M059J (cell line): ENCODE measurements at regions not wholly inside any gene's neighbourhood (a gene's known extent, or its start where the extent isn't known, plus 50 kb on each side); places are given as distances from the start of the nearest gene placed in this dataset.
A peak's percentile ranks its signal among the peaks of the same experiment; 100 is the strongest.

Experiments
- DNase-seq: peaks from one replicate; pipeline ENCODE4 v3.0.0-alpha.2; 2012; ENCODE audit warnings: low read depth

DNA sequence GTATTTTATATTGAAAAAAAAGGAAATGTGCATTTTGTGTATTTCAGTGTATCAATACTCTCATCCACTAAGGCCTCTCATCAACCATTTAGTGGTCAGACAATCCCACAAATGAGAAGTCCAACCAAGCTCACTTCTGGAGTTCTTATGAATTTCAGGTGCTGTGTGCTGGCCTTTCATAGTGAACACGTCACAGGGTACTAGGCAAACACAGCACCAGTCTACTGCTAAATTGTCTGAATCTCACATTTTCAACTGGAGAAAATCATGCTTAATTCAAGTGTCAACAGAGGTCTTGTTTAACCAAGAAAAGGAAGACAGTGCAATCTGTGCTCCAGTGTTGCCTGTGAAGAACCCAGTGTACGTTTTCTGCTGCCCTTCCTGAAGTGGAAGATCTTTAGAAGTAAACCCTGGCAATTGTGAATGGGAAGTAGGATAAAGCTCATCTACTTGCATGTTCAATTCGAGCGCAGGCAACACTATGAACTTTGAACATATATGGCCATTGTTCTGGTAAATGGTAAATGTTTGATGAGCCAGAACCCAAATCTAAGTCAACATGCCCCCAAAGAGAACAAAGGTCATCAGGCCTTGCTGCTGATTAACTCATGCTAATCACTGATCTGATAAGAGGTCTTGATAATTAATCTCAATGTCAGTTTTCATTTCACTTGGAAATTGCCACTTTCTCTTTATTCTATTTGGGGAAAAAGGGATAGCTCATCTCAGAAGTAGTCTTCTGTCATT lies 439.2 kb upstream of the SOX9 start:
- DNase-seq: no peak

GRCh38 chr17:71682174-71682494 lies 438.7 kb upstream of the SOX9 start:
- DNase-seq: no peak

DNA sequence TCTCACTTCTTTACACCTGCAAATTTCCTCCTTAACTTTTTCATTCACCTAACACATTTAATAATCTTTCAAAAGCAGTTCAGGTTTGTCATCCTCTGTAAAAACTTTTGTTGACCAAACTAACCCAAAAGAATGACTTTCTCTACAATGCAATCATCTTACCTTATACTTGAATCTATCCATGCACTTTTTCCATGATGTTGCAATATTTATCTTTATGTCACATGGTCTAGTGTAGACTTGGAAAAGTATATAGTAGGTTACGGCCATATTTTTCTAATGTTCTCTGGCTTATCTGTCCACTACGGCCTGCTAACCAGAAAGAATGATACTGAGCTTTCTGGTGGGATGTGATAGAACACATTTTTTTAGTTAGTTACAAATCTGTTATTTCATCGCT lies 431.0 kb upstream of the SOX9 start:
- no peak for DNase-seq

GRCh38 chr17:71699907-71700306 lies 420.9 kb upstream of the SOX9 start:
- DNase-seq: no peak

- DNase-seq: peak; percentile 50
Measured at GRCh38 chr17:71703701-71704100, 417.1 kb upstream of the SOX9 start.

- DNase-seq: peak; percentile 3
Measured at GRCh38 chr17:71709271-71709890, 411.4 kb upstream of the SOX9 start.

DNA sequence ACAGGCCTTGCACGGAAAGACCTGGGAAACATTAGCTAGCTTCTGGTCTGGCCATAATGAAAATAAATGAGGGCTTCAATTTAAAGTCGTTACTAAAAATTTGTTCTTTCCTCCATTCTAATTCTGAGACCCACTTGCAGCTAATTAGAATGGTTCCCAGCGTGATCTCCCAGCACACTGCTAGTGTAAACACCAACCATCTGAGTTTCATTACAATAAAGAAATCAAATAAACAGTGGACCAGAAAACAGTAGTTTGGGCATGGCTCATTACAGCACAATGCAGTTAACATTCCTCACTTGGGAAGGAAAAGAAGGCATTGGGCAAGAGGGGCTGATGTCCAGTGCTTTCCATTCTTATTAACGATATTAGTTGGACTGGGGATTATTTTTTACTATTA lies 410.9 kb upstream of the SOX9 start:
- peak; percentile 48 for DNase-seq

GRCh38 chr17:71710816-71711215 lies 410.0 kb upstream of the SOX9 start:
- DNase-seq: no peak

DNA sequence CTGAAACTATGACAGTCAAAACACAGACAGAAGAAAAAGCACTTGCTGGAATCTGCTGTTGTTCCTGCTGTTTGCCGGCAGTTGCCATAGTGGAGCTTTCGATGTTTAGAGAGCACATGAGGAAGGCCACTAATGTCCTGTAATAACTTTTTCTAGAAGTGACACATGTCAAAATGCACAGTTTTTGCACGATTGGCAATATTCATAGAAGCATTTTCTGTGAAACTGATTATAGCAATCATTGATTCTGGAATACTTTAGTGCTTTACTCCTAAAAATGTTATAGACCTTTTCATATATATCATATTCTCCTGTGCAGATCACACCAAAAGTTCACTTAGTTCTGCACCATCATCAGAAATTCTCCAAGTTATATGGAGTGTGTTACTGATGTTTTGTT lies 407.0 kb upstream of the SOX9 start:
- DNase-seq: no peak

DNA sequence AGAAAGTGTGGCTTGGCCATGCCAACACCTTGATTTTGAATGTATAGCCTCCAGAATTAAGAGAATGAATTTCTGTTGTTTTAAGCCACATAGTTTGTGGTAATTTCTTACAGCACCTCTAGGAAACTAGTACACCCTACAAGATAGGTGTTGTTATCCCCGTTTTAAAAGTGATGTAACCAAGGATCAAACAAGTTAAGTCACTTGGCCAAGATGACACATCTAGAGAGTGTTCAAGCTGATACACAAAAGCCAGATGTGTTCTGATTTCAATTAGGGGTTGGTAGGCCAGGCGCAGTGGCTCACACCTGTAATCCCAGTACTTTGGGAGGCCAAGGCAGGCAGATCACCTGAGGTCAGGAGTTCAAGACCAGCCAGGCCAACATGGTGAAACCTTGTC lies 396.5 kb upstream of the SOX9 start:
- DNase-seq: no peak

DNA sequence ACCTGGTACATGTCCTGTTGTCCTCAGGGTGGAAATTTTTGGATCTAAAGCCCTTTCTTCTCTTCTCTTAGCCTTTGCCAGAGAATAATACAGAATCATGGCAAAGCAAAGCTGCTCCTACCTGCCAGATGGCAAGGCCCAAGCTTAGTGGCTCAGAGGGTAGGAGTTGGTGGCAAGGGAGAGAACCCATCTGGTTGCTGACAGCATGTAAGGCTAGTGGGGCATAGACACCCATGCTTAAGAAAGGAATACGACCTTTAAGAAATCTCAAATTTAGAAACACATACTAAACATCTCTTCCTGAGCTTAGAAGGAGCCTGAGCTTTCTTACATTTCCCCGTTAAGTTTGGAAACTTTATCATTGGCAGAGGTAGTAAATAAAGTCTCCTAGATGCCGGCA lies 395.0 kb upstream of the SOX9 start:
- DNase-seq: no peak

DNA sequence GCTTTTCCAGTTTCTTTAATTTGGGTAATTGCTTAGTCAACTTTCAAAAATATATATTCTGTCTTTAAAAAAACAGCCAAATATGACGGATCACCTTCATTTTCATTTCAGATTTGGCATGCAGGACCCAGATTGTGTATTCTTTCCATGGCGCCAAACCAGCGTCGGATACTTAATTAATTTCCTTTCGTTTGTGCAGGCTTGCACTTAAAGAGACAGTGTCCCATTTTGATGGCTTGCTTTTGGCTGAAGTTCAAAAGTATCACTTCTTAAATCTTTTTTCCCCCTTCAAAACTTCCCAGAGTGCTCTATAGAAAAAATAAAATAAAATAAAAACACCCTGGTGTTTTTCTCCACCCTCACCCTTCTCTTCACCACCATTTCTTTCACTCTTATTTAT lies 394.5 kb upstream of the SOX9 start:
- no peak for DNase-seq

DNA sequence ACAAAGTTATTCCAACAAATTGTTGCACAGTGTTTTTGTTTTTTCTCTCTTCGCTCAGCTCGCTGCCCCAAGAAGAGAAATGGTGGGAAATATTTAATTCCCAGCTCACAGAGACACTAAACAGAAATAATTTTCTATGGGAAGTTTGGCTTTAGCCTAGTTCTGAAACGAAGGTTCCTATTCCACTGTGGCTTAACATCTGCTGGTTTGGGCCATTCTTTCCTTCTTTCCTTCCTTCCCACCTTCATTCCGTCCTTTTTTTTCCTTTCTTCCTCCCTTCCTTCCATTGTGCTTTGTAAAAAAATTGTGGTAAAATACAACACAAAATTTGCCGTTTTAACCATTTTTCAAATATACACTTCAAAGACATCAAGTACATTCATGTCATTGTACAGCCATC lies 393.5 kb upstream of the SOX9 start:
- no peak for DNase-seq

DNA sequence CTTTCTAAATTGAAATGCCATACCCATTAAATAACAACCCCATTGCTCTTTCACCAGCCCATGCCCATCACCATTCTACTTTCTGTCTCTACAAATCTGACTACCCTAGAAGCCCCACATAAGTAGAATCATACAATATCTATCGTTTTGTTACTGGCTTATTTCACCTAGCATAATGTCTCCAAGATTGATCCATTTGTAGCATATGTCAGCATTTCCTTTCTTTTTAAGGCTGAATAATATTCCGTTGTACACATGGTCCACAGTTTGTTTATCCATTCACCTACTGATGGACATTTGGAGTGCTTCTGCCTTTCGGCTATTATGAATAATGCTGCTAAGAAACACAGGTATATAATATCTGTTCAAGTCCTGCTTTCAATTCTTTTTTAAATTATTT lies 393.1 kb upstream of the SOX9 start:
- DNase-seq: no peak

GRCh38 chr17:71730871-71731270 lies 389.9 kb upstream of the SOX9 start:
- DNase-seq: no peak

- DNase-seq: no peak
Measured at GRCh38 chr17:71735893-71736292, 384.9 kb upstream of the SOX9 start.

GRCh38 chr17:71740866-71741265 lies 380.0 kb upstream of the SOX9 start:
- DNase-seq: no peak

DNA sequence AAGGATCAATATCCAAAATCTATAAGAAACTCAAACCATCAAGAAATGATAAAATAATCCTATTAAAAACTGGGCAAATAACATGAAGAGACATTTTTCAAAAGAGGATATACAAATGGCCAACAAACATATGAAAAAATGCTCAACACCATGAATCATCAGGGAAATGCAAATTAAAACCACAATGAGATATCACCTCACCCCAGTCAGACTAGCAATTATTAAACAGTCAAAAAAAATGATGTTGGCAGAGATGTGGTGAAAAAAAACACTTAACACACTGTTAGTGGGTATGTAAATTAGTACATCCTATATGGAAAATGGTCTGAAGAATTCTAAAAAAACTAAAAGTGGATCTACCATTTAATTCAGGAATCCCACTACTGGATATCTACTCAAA lies 379.0 kb upstream of the SOX9 start:
- peak; percentile 45 for DNase-seq

DNA sequence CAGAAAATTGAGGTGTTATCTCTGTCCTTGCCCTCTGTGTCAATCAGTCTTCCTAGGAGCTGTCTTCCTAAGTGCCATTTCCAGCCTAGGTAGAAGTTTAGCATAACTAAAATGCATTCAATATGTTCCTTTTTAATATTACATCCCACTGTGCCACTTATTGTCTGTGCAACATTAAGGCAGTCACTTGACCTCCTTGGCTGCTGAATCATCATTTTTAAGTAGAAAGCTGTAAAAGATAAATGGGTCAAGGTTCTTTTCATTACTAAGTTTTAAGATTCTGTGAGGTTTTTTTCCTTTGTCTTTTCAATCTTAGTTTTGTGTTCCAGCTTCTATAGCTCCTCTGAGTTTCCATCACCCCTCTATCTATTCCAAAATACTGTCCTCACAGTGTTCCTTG lies 371.9 kb upstream of the SOX9 start:
- DNase-seq: no peak

GRCh38 chr17:71753070-71753469 lies 367.8 kb upstream of the SOX9 start:
- no peak for DNase-seq

DNA sequence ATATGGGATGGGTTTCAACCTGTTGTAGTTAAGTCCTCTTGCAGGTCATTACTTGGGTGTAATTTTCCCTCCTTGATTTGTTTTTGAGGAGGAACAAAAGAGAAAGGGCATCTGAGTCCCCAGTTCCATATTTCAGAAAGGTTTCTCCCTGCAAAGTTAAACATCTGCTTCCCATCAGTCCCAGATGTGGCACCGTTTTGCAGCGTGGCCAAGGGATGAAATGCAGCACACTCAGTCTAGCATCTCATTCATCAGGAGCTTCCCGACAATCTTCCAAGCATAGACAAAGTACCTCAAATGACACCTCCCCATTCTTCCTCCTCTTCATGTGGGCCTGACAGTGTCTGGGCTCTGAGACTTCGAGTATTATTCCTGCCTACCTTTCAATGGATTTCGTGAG lies 363.7 kb upstream of the SOX9 start:
- no peak for DNase-seq

- no peak for DNase-seq
Measured at GRCh38 chr17:71757956-71758355, 362.9 kb upstream of the SOX9 start.

- no peak for DNase-seq
Measured at GRCh38 chr17:71759422-71760060, 361.3 kb upstream of the SOX9 start.
